ENCODE measurements at regions not wholly inside any gene's neighbourhood (a gene's known extent, or its start where the extent isn't known, plus 50 kb on each side); places are given as distances from the start of the nearest gene placed in this dataset.

DNA sequence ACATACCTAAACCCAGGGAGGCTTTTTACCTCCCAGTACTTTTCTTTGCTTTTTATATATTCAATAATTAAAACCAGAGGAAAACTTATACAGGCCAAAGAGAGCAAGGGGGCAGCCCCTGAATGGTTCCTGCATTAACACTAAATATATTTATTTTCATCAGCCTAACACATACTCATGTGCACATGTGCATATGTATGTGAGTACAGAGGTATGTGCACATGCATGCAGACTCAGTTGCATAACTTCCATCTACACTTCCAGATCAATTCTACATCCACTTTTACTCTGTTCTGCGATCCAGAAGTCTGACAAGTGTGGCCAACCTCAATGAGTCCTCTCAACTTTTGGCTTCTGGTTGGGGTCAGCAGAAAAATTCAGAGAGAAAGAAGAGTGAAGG lies 794.2 kb downstream of the DHX35 start:
- POLR2A ChIA-PET, result no interaction called here
- Mint-ChIP-seq H3K9me3 (peaks cover 0 to 9% (median 4%) of the 10 kb centered on the region in 11 donors), H3K27ac (no peak overlapping the region), H3K27me3 (peaks cover 0 to 7% (median 0%) of the 10 kb centered on the region in 5 donors), H3K36me3 (peaks cover 0 to 4% (median 0%) of the 10 kb centered on the region in 5 donors), H3K4me3 (no peak overlapping the region), H3K4me1 (no peaks in the 10 kb centered on the region)
- intact Hi-C loops (cut with micrococcal nuclease), result no loop called here
- DNase-seq (no peak), ATAC-seq (no peak)
- no peaks in the 10 kb centered on the region for H3K9me3 ChIP-seq (ENCODE audit: control insufficient read depth in 2 of 3, low read length in 3 of 3)
- no peaks in the 10 kb centered on the region for H3K4me1 ChIP-seq (ENCODE audit: control insufficient read depth in 2 of 2, insufficient read depth in 2 of 2, low read length in 2 of 2)
- H3K27ac ChIP-seq (ENCODE audit: low read depth, low read length), result no peak overlapping the region
- H3K4me3 ChIP-seq (ENCODE audit: low read length), result no peak overlapping the region
- H3K36me3 ChIP-seq (ENCODE audit: control insufficient read depth in 2 of 3, insufficient read depth in 3 of 3, low read length in 3 of 3), result no peaks in the 10 kb centered on the region
- no peaks in the 10 kb centered on the region for H3K27me3 ChIP-seq (ENCODE audit: control insufficient read depth in 2 of 2, insufficient read depth in 2 of 2, low read length in 2 of 2)
- CTCF ChIA-PET, result no interaction called here

DNA sequence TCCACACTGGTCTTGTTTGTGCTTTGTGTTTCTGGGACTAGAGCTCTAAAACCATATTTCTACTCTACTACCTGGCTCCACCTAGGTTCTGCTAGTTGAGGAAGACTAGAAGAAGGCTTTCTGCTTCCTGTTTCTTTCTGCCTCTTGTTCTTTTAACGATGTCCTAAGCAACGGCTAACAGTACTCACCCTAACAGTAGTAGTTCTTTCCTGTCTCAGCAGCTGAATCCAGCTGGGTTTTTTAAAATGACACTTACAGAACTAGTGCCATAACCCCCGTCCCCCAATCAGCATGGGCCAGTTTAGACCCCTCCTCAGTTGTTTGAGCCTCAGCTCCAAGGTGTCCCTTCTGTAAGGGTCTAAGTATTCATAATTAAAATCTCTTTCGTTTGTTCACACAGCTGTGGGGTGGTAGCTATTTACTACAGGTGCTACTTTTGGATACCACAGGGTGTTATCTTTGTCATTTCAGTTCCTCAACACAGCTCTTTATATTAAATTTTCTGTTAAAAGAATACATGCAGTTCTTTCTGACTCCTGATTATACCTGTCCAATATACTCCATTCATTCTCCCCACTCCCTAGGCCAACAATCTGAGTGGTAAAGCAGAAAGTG lies 790.2 kb downstream of the DHX35 start:
- POLR2A ChIA-PET, result no interaction called here
- no peaks in the 10 kb centered on the region for H3K4me1 Mint-ChIP-seq
- H3K4me1 ChIP-seq (ENCODE audit: control insufficient read depth in 2 of 2, insufficient read depth in 2 of 2, low read length in 2 of 2), result no peaks in the 10 kb centered on the region

DNA sequence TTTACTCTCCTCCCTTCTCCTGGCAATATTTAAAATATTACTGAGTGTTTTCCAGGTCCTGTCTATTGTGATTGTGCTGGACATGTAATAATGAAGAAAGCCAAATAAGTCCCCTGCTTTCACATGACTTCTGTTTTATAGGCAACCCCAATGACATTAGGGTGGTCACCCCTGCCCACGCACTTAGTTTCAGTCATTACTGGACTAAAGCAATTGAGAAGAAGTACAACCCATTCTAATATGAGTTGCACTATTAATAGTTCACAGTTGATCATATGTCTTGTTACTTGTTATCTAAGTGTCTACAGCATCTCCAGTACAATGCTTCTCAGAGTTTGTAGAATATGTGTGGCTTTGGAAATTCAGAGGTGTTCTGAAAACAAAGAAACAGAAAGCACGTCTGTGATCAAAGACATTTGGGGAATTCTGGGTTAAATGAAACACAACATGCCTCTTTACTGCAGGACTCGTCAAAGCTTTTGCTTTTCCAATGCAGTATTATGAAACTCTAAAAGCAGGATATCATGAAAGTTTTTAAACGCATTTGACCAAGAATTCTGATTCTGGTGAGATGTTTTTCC lies 789.5 kb downstream of the DHX35 start:
- H3K9me3 Mint-ChIP-seq, result peaks cover 7 to 37% (median 16%) of the 10 kb centered on the region in 11 donors
- H3K27me3 ChIP-seq (ENCODE audit: control insufficient read depth in 2 of 2, insufficient read depth in 2 of 2, low read length in 2 of 2), result no peaks in the 10 kb centered on the region
- DNase-seq (no peak), ATAC-seq (no peak)
- H3K27ac ChIP-seq (ENCODE audit: low read depth, low read length), result no peak overlapping the region
- H3K27me3 Mint-ChIP-seq, result no peaks in the 10 kb centered on the region
- intact Hi-C loops (cut with micrococcal nuclease), result no loop called here
- ChIA-PET POLR2A (no interaction called here), CTCF (no interaction called here)
- no peaks in the 10 kb centered on the region for H3K9me3 ChIP-seq (ENCODE audit: control insufficient read depth in 2 of 3, low read length in 3 of 3)
- no peak overlapping the region for H3K4me3 Mint-ChIP-seq
- no peak overlapping the region for H3K27ac Mint-ChIP-seq
- no peaks in the 10 kb centered on the region for H3K4me1 Mint-ChIP-seq
- H3K36me3 ChIP-seq (ENCODE audit: control insufficient read depth in 2 of 3, insufficient read depth in 3 of 3, low read length in 3 of 3), result no peaks in the 10 kb centered on the region
- peaks cover 0 to 4% (median 0%) of the 10 kb centered on the region in 5 donors for H3K36me3 Mint-ChIP-seq
- no peak overlapping the region for H3K4me3 ChIP-seq (ENCODE audit: low read length)
- no peaks in the 10 kb centered on the region for H3K4me1 ChIP-seq (ENCODE audit: control insufficient read depth in 2 of 2, insufficient read depth in 2 of 2, low read length in 2 of 2)

More for the DNA sequence above, 790.2 kb downstream of the DHX35 start:
- peaks cover 0 to 4% (median 0%) of the 10 kb centered on the region in 5 donors for H3K36me3 Mint-ChIP-seq
- Histone ChIP-seq H3K36me3 (ENCODE audit: control insufficient read depth in 2 of 3, insufficient read depth in 3 of 3, low read length in 3 of 3) (no peaks in the 10 kb centered on the region), H3K4me3 (ENCODE audit: low read length) (no peak overlapping the region), H3K27ac (ENCODE audit: low read depth, low read length) (no peak overlapping the region), H3K9me3 (ENCODE audit: control insufficient read depth in 2 of 3, low read length in 3 of 3) (no peaks in the 10 kb centered on the region), H3K27me3 (ENCODE audit: control insufficient read depth in 2 of 2, insufficient read depth in 2 of 2, low read length in 2 of 2) (no peaks in the 10 kb centered on the region)
- no peak overlapping the region for H3K27ac Mint-ChIP-seq
- CTCF ChIA-PET, result no interaction called here
- intact Hi-C loops (cut with micrococcal nuclease), result no loop called here
- H3K9me3 Mint-ChIP-seq, result peaks cover 7 to 36% (median 16%) of the 10 kb centered on the region in 11 donors
- no peak overlapping the region for H3K4me3 Mint-ChIP-seq
- DNase-seq (no peak), ATAC-seq (no peak)
- no peaks in the 10 kb centered on the region for H3K27me3 Mint-ChIP-seq

- H3K4me1 ChIP-seq (ENCODE audit: control insufficient read depth in 2 of 2, insufficient read depth in 2 of 2, low read length in 2 of 2), result no peaks in the 10 kb centered on the region
- H3K36me3 Mint-ChIP-seq, result no peaks in the 10 kb centered on the region
- peaks cover 5 to 26% (median 13%) of the 10 kb centered on the region in 11 donors for H3K9me3 Mint-ChIP-seq
- ATAC-seq, result no peak
- no peak overlapping the region for H3K27ac ChIP-seq (ENCODE audit: low read depth, low read length)
- H3K27me3 ChIP-seq (ENCODE audit: control insufficient read depth in 2 of 2, insufficient read depth in 2 of 2, low read length in 2 of 2), result no peaks in the 10 kb centered on the region
- ChIA-PET POLR2A (no interaction called here), CTCF (no interaction called here)
- no peak overlapping the region for H3K4me3 Mint-ChIP-seq
- H3K9me3 ChIP-seq (ENCODE audit: control insufficient read depth in 2 of 3, low read length in 3 of 3), result no peaks in the 10 kb centered on the region
- no peak overlapping the region for H3K4me3 ChIP-seq (ENCODE audit: low read length)
- intact Hi-C loops (cut with micrococcal nuclease), result no loop called here
- H3K36me3 ChIP-seq (ENCODE audit: control insufficient read depth in 2 of 3, insufficient read depth in 3 of 3, low read length in 3 of 3), result no peaks in the 10 kb centered on the region
- H3K27ac Mint-ChIP-seq, result no peak overlapping the region
- no peaks in the 10 kb centered on the region for H3K27me3 Mint-ChIP-seq
- H3K4me1 Mint-ChIP-seq, result no peaks in the 10 kb centered on the region
- DNase-seq, result no peak
These were observed 783.2 kb downstream of the DHX35 start for GRCh38 chr20:39745380-39745779.

DNA sequence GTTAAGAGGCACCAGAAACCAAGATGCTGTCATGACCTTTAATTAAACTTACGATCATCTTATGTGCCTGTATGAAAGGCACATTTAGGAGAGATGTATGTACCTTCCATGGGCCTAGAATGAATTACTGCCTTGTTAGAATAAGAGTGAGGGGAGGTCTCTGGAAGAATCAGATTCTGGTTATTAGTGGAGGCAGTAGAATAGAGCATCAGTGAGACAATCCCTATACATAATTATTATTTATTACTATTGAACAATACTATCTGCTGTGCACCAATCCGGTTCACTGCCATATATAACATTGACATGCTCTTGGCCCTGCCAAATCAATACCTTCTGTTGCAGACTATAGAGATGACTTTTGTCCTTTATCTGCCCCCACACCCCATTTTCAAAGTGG lies 776.5 kb downstream of the DHX35 start:
- peaks cover 0 to 9% (median 3%) of the 10 kb centered on the region in 11 donors for H3K9me3 Mint-ChIP-seq
- H3K4me3 Mint-ChIP-seq, result no peak overlapping the region
- H3K36me3 Mint-ChIP-seq, result no peaks in the 10 kb centered on the region
- H3K4me1 Mint-ChIP-seq, result no peaks in the 10 kb centered on the region
- no peak overlapping the region for H3K27ac ChIP-seq (ENCODE audit: low read depth, low read length)
- intact Hi-C loops (cut with micrococcal nuclease), result no loop called here
- no peak for ATAC-seq
- ChIA-PET POLR2A (no interaction called here), CTCF (no interaction called here)
- no peak for DNase-seq
- H3K36me3 ChIP-seq (ENCODE audit: control insufficient read depth in 2 of 3, insufficient read depth in 3 of 3, low read length in 3 of 3), result no peaks in the 10 kb centered on the region
- H3K27me3 ChIP-seq (ENCODE audit: control insufficient read depth in 2 of 2, insufficient read depth in 2 of 2, low read length in 2 of 2), result peaks cover 0 to 5% of the 10 kb centered on the region in 2 donors
- no peak overlapping the region for H3K4me3 ChIP-seq (ENCODE audit: low read length)
- H3K27me3 Mint-ChIP-seq, result no peaks in the 10 kb centered on the region
- H3K9me3 ChIP-seq (ENCODE audit: control insufficient read depth in 2 of 3, low read length in 3 of 3), result no peaks in the 10 kb centered on the region
- H3K4me1 ChIP-seq (ENCODE audit: control insufficient read depth in 2 of 2, insufficient read depth in 2 of 2, low read length in 2 of 2), result no peaks in the 10 kb centered on the region
- no peak overlapping the region for H3K27ac Mint-ChIP-seq

GRCh38 chr20:39736434-39737327 lies 774.5 kb downstream of the DHX35 start:
- no peaks in the 10 kb centered on the region for H3K4me1 Mint-ChIP-seq
- H3K27ac Mint-ChIP-seq, result no peak overlapping the region
- Histone ChIP-seq H3K4me3 (ENCODE audit: low read length) (no peak overlapping the region), H3K4me1 (ENCODE audit: control insufficient read depth in 2 of 2, insufficient read depth in 2 of 2, low read length in 2 of 2) (no peaks in the 10 kb centered on the region), H3K27me3 (ENCODE audit: control insufficient read depth in 2 of 2, insufficient read depth in 2 of 2, low read length in 2 of 2) (peaks cover 0 to 5% of the 10 kb centered on the region in 2 donors), H3K27ac (ENCODE audit: low read depth, low read length) (no peak overlapping the region), H3K9me3 (ENCODE audit: control insufficient read depth in 2 of 3, low read length in 3 of 3) (no peaks in the 10 kb centered on the region), H3K36me3 (ENCODE audit: control insufficient read depth in 2 of 3, insufficient read depth in 3 of 3, low read length in 3 of 3) (no peaks in the 10 kb centered on the region)
- ATAC-seq (no peak), DNase-seq (no peak)
- no peaks in the 10 kb centered on the region for H3K36me3 Mint-ChIP-seq
- intact Hi-C loops (cut with micrococcal nuclease), result no loop called here
- H3K4me3 Mint-ChIP-seq, result no peak overlapping the region
- POLR2A ChIA-PET, result no interaction called here
- CTCF ChIA-PET, result no interaction called here
- H3K9me3 Mint-ChIP-seq, result peaks cover 0 to 11% (median 4%) of the 10 kb centered on the region in 11 donors
- peaks cover 0 to 5% (median 0%) of the 10 kb centered on the region in 5 donors for H3K27me3 Mint-ChIP-seq

Measured in naive thymus-derived CD4-positive, alpha-beta T cell (primary cell).